HS-27A (cell line): ENCODE measurements at regions not wholly inside any gene's neighbourhood (a gene's known extent, or its start where the extent isn't known, plus 50 kb on each side); places are given as distances from the start of the nearest gene placed in this dataset.

Source experiments
- DNase-seq: peaks from one replicate; pipeline ENCODE4 v3.0.0-alpha.2; 2012; ENCODE audit warnings: low read depth, missing footprints

- no peak for DNase-seq
These were observed 163.7 kb upstream of the TRPC7 start for GRCh38 chr5:136529081-136529480.

DNA sequence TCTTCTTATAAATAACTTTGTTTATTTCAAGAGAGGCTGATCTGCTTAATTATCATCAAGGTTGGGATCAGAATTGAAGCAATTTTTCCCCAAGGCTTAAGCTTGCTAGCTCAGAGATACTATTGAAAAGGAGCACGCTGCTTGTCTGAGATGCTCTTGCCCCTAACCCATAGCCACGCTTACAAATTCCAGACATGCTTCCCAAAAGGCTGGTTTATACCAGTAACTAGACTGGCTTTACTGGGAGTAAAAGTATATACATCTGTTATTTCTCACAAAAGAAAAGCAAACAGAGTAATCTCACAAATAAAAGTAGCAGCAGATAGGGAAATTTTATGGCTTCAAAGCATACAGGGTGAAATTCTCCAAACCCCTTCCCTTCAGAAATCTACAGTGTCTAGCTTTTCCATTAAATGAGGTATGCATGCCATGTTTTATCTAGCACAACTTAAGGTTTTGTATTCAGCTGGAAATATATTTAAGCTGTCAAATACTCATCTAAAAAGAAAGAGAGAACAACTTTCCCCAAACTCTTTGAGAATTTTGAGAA, 163.2 kb upstream of the TRPC7 start:
- DNase-seq: no peak

- no peak for DNase-seq
These were observed 162.0 kb upstream of the TRPC7 start for GRCh38 chr5:136527311-136527710.

- no peak for DNase-seq
These were observed 161.4 kb upstream of the TRPC7 start for GRCh38 chr5:136526791-136527190.

- no peak for DNase-seq
These were observed 160.7 kb upstream of the TRPC7 start for GRCh38 chr5:136526021-136526420.

- no peak for DNase-seq
These were observed 160.3 kb upstream of the TRPC7 start for GRCh38 chr5:136525597-136525996.

DNA sequence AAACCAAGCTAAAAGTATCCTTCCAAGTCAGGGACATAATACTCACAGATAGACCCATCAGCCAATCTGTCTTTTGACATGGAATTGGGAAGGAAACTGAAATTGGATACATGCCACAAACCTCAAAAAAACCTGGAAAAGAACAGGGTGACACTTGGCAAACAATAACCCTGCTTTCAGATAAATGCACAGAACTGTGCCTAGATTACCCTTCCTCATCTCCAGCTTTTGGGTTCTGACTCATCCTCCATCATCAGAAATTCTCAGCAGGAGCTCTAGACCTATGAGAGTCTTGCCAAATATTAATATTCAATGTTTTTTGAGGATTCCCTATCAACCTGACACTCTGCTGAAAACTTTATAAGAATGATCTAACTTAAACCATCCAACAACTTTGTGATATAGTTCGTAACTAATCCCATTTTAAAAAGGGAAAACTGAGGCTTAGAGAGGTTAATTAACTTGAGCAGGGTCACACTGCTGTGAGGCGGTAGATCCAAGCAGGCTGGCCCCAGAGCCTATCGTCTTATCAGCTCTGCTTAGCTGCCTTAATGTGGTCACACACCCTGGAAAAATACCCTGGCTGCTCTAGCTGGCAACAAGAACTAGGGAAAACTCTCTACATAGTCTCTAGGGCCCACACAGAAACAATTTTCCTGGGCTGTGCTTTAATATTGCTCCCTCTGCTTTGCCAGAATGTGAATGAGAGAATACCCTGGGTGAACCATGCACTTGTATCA, 157.0 kb upstream of the TRPC7 start:
- no peak for DNase-seq

DNA sequence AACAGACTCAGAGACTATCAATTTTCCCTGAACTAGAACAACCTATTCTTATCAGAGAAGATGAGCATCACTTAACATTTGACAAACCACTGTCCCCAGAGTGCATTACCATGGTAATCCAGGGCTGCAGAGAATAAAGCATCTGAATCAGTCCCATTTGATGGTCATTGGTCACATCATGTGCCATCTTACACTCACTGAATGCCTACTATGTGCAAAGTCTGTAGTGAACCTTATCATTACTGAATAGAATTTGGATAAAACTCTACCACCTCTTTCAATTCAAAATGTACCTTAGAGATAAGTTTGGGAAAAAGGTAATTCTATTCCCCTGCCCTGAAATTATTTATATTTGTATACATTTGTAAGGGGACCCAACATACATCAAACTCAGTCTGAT, 156.4 kb upstream of the TRPC7 start:
- DNase-seq: no peak

GRCh38 chr5:136518814-136519213, 153.5 kb upstream of the TRPC7 start:
- no peak for DNase-seq

- DNase-seq: no peak
These were observed 152.8 kb upstream of the TRPC7 start for GRCh38 chr5:136518174-136518573.

DNA sequence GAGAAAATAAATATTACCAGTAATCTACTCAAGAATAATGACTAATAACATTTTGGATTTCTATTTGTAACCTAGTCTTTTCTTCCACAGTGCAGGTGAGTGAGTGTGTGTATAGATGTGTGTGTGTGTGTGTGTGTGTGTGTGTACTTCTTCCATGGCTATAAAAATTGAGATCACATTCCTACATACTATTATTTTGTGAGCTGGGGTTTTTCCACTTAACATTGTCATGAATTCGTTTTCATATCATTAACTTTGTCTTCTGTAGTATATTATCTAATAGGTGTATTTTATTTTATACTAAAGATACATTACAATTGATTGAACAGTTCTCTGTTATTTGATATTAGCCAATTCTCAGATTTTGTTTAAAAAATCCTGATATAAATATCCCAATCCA, 152.4 kb upstream of the TRPC7 start:
- no peak for DNase-seq

GRCh38 chr5:136516637-136517036, 151.3 kb upstream of the TRPC7 start:
- DNase-seq: no peak

- no peak for DNase-seq
These were observed 148.1 kb upstream of the TRPC7 start for GRCh38 chr5:136513430-136513829.

DNA sequence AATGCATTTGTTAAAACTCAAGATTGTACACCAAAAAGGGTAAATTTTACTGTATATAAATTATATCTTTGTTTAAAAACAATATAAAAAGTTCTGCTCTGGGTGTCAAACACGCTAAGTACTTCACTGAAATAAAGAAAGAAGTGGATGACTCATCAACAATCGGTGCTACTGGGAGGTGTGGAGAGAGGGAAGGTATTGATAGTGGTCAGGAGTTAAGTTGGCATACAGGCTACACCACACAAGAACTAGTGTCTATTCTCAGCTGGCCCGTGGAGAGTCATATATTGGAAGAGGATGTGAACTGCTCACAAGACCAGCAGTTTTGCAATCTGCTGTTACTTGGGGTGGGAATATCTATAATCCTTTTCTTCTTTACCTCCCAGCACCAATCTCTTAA, 145.7 kb upstream of the TRPC7 start:
- DNase-seq: no peak

- no peak for DNase-seq
These were observed 145.1 kb upstream of the TRPC7 start for GRCh38 chr5:136510481-136510880.

DNA sequence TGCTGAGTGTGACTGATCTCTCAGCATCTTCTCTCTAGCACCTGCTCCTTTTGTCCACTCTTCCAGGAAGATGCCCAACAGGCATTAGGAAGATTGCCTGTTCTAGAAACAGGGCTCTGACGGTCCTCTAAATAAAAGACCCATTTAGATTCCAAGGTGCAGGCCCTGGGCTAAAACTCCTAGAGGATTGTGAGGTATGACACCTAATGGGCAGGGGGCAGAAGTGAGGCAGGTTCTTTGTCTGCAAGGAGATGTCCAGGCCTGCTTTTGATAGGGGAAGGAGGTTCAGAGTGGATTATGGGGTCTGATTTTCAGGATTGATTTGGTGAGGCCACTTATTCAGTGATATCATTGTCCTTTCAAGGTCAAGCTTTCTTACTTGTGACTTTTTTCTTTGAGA, 140.8 kb upstream of the TRPC7 start:
- no peak for DNase-seq

DNA sequence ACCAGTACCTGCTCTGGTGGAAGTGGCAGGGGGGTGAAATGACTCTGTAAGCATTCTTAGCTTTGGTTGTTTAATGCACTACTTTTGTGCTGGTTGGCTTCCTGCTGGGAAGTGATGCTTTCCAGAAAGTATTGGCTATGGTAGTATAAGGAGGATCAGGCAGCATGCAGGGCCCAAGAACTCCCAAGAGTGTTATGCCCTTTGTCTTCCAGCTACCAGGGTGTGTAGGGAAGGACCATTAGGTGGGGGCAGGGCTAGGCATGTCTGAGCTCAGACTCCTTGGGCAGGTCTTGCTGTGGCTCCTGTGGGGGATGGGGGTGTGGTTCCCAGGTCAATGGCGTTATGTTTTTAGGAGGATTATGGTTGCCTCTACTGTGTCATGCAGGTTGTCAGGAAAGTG, 135.8 kb upstream of the TRPC7 start:
- no peak for DNase-seq

DNA sequence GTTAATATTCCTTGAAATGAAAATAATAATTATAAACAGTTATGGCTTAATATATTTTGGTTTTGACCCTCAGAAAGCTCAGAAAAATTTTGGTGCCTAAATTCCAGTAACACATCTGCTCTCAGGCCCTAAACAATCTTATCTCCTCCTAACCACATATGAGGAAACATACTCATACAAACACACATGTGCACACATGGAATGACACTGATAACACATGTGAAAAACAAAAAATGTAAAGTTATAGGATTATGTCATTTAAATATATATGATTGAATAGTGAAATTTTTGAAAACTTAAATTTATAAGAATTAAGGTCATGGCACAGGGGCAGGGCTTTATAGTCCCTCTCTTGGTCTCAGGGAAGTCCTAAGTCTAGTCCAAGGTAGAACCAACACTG, 127.2 kb upstream of the TRPC7 start:
- no peak for DNase-seq

GRCh38 chr5:136491806-136492205, 126.5 kb upstream of the TRPC7 start:
- no peak for DNase-seq

- DNase-seq: no peak
These were observed 119.5 kb upstream of the TRPC7 start for GRCh38 chr5:136484808-136485325.

DNA sequence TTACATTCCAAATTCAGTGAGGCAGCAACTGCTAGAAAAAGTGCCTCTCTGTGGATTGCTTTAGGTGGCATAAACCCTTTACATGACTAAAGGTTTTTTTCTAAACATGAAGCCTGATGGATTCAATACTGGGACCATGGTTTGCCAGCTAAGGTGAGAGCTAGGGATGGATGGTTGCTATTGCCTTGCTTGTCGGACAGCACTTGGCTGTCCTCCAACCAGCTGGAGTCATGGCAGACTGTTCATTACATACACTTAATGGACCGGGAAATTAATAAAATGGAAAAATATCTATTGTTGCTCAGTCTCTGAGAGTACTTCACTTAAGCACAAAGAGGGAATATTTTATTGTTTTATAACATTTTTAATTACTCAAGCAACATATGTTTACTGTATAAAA, 116.9 kb upstream of the TRPC7 start:
- no peak for DNase-seq

DNA sequence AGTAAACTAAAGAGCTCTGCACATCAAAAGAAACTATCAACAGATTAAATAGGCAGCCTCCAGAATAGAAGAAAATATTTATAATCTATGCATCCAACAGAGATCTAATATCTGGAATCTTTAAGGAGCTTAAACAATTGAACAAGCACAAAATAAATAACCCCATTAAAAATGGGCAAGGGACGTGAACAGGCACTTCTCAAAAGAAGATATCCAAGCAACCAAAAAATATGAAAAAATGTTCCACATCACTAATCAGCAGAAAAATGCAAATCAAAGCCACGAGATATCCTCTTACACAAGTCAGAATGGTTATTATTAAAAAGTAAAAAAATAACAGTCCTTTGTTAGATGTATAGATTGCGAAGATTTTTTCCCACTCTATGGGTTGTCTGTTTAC, 109.1 kb upstream of the TRPC7 start:
- no peak for DNase-seq

GRCh38 chr5:136467632-136468031, 102.3 kb upstream of the TRPC7 start:
- no peak for DNase-seq

DNA sequence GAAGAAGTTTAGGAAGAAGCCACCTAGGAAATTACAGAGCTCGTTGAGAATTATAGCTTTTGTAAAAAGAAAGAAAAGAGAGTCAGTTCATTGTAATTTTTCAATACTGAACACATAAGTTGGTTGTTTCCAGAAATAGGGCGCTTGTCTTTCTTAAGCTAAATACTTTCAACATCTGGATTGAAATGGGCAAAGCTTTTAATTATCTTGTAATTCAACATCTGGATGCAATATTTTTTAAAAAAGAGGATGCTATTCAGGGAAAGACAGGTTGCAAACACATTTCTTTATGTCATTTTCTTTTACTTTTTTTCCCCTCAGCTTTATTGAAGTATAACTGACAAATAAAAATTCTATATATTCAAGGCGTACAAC, 100.7 kb upstream of the TRPC7 start:
- no peak for DNase-seq
